Activated CD4-positive, alpha-beta T cell treated with anti-CD3 and anti-CD28 coated beads, Interleukin-2, amount 50 U/mL, for 48 hours (primary cell): ENCODE measurements at regions not wholly inside any gene's neighbourhood (a gene's known extent, or its start where the extent isn't known, plus 50 kb on each side); places are given as distances from the start of the nearest gene placed in this dataset.

Experiments
- DNase-seq, 2 experiments: peaks; one replicate each; pipeline ENCODE4 v3.0.0-alpha.2; 2020

DNA sequence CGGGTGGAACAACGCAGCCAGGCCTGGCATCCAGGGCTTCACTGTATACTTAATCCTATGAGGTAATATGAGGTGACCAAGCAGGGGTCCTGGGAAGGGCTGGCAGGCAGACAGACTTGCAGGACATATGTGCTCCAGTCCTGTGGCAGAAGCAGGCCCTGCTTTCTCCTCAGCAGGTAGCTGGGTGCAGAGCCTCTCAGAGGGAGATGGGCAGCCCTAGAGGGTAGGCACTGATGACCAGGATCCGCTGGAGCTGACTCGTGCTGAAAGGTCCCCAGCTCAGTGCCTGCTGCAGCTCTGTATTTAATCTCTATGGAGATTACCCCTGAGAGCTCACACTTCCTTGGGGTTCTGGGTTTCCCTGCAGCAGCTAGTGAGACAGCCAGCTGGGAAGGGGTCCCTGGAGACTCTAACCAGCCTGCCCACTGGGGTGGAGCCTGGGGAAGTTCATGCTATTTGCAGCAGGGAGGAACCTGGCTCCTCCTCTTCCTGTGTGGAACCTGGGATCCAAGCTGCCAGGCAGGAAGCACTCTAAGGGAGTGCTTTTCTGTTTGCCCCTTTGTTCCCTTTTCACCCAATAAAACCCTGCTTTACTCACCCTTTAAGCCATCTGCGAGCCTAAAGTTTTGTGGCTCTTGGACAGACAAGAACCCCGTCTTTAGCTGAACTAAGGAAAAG, 339.2 kb downstream of the DCAF12L2 start:
- DNase-seq: no peak

DNA sequence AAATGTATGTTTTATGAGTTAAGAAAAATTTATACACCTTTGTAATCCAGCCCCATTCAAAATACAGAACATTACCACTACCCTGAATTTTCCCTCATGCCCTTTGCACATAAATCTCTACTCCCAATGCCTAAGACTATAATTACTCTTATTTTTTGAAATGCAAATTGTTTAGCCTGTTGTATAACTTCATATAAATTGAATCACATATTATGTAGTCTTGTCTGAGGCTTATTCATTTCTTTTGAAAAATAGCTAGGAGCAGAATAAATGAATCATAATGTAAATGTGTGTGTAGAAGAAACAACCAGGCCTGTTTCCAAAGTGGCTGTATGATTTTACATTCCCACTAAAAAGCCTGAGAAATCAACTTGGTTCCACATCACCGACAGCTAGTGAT, 319.8 kb downstream of the DCAF12L2 start:
- no peak for DNase-seq

DNA sequence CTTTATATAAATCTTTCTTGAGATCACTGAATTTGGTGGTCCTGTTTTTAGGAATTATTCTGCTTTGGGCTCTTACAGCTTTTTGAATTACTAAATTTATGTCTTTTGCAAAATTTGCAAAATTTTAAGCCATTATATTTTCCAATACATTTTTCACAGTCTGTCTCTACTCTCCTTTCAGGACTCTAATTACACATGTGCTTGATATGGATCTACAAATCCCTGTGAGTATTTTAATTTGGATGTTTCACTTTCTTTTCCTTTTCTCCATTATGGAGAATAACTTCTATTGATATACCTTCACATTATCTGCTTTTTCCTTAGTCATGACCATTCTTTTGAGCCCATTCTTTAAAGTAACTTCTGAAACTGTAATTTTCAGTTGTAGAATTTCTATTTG, 315.4 kb downstream of the DCAF12L2 start:
- DNase-seq: no peak

DNA sequence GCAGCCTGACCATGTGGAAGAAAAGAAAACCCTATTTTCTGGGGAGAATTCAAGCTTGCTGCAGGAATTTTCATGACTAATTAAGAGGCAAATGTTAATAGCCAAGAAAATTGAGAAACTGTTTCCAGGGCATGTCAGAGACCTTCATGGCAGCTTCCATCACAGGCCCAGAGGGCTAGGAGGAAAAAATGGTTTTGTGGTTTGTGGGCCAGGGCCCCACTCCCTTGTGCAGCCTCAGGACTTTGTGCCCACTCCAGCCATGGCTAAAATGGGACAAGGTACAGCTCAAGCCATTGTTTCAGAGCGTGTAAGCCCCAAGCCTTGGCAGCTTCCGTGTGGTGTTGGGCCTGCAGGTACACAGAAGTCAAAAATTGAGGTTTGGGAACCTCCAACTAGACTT, 282.9 kb downstream of the DCAF12L2 start:
- DNase-seq: no peak

DNA sequence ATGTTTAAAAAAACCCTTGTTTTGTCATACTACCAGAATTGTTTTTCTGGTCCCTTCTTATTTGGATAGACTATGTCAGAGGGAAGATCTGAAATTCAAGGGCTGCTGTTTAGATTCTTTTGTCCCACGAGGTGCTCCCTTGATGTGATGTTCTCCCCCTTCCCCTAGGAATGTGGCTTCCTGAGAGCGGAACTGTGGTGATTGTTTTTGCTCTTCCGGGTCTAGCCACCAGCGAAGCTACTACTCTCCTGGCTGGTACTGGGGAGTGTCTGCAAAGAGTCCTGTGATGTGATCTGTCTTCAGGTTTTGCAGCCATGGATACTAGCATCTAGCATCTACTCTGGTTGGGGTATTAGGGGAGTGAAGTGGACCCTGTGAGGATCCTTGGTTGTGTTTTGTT, 271.1 kb downstream of the DCAF12L2 start:
- no peak for DNase-seq

DNA sequence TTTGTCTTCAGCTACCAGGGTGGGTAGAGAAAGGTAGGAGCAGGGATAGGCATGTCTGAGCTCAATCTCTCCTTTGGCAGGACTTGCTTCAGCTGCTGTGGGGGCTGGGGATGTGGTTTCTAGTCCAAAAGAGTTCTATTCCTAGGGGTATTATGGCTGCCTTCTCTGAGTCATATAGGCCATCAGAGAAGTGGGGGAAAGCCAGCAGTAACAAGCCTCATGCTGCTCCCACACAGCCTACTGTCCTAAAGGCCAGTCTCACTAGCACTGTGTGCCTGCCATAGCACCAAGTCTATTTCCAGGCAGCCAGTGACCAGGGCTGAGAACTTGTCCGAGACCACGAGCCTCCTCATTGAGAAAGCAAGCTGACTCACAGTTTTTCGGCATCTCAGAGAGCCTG, 270.6 kb downstream of the DCAF12L2 start:
- no peak for DNase-seq

DNA sequence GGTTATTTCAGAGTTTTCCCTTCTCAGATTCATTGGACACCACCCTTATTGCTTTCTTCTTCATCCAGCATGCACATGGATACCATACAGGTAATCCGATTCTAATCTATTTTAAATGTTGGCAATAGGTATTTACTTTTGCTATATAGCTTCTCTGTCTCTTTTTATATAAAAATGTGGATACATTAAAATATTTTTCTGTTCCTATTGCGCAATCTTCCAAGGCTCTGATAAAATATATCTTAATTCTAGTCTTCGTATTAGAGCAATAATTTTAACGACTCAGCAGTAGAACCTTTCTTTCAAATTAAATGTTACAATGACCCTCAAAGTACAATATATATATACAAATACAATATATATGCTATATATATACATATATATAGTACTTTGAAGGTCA, 239.8 kb downstream of the DCAF12L2 start:
- no peak for DNase-seq

DNA sequence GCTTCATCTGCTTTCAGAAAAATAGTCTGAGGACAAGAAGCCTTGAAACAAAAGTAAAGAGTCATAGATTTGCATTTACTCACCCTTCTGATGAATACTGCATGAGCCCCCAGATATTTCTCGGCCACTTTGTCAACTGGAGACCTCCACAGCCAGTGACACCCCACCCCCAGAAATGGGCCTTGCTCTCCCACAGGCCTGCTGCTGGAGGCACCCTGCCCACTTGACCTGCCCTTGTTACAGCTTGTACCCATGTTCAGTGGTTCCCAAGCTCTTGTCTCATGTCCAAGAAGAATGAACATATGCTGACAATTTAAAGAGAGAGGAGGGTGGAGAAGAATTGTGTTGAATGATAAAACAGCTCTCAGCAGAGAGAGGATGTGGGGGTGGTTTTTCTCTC, 225.1 kb downstream of the DCAF12L2 start:
- no peak for DNase-seq

DNA sequence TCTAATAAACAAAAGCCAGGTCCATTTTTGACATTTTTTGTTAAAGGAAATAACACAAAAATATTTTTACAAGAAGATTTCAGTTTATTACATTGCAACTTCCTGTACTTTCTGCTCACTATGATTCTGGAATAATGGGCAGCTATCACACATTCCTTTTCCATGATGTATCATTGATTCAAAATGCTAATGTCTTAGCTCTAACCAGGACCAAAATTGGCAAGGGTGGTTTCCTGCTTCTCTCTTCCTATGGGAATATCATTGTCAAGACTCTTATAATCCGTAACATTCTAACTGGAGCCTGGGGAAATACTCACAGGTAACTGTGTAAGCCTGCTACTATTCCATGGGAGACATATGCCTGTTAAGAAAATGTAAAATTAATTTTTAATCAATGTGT, 218.6 kb downstream of the DCAF12L2 start:
- no peak for DNase-seq

DNA sequence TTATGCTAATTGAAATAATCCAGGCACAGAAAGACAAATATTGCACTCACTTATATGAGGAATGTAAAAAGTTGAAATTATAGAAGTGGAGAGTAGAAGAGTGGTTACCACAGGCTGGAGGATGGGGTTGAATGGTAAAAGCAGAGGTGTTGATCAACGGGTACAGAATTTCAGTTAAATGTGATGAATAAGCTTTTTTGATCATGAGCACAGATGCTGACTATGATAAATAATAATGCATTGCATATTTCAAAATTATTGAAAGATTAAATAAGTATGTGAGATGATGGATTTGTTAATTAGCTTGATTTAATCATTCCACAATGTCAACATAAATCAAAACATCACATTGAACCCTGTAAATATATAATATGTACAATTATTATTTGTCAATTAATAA, 213.1 kb downstream of the DCAF12L2 start:
- no peak for DNase-seq

DNA sequence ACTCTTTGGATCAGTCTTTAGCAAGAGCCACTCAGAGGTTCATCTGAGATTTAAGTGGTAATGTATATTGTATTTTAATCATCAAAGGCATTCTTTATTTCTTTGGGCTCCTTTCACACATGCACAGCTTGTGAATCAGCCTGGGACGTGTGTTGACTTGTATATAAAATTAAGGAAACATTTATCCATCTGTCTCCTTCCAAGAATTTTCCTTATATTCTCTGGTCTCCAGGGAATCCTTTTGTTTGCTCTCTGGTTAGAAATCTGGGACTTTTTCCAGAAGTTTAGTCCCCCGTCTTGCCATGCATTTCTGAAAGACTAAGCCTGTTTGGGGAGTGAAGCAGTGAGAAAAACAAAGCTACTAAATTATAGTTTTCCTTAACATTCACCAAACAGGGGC, 212.3 kb downstream of the DCAF12L2 start:
- no peak for DNase-seq

DNA sequence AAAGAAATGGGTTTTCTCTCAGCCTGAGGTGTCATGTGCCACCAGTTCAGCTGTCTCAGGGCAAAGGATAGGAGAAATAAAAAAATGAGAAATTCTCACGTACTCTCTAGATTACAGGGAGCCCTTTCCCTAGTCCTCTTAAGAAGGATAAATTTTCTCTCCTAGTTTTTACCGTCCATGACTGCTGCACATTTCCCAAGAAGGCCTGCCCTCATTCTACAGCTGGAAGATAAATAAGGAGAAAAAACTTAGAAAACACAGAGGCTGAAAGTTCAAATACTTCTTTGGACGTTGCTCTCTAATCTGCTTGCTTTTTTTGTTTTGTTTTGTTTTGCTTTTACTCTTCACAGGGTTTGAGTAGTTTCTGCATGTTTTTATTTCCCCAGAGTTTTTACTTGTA, 211.9 kb downstream of the DCAF12L2 start:
- no peak for DNase-seq

DNA sequence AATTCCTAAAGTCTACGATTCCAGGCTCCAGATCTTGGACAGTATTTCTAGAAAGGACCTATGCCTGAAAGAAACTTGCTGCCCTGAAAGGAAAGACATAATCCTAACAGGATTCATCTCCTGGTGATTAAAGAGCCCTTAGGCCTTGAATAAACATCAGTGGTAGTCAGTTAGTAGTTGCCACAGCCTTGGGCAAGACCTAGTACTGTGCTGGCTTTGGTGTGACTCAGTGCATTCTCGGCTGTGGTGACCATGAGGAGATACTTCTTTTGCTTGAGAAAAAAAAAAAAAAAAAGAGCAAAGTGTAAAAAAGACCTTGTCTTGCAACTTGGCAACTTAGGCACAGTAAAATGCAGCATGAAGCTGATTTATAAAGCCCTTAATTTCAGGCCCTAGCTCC, 188.2 kb downstream of the DCAF12L2 start:
- no peak for DNase-seq

DNA sequence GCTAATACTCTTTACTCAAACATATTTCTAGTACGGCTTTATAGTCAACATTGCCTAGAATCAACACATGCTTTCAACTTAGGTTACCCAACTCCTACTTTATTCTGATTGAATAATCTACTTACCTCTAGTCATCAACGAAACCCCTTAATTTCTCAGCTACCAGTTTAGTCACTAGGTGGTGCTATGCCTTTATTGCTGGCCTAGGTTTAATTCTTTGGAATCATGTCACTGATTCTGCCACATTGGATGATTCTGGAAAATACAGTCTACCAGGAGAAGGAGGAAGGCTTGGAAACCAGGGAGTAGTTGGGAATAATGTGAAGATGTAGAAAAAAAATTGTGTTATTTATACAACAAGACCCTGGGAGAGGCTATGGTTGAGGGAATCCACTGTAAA, 167.7 kb downstream of the DCAF12L2 start:
- DNase-seq: no peak

DNA sequence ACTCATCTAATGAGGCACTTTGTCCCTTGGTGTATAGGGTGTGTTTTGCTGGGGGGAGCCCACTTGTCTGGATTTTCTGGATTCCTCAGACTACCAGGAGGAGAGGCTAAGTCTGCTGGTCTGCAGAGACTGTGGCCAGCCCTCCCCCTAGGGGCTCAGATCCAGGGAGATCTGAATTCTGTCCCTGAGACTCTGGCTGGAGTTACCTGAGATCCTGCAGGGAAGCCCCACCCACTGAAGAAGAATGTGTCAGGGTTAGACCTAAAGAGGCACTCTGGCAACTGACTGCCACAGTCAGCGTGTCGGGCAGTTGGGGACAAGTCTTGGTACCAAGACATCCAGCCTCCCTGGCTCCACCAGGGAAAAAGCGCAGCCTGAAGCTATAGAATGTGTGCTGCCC, 138.9 kb downstream of the DCAF12L2 start:
- no peak for DNase-seq

DNA sequence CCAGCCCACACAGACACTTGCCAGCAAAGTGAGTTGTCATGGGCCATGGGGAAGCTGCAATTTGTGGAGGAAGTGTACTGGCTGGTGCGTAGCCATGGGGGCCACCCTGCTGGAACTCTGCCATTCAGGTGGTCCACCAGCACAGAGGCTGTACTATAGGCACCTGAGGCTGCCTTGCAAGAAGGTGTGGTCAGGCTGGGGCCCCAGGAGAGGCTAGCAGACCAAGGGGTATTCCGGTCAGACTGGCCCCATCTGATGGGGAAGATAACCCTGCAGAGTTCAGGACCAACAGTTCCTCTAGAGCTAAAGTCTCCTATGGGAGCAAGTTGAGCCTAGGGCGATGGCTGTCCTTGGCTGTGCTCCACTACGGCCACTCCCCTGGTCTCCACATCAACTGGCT, 136.1 kb downstream of the DCAF12L2 start:
- no peak for DNase-seq

DNA sequence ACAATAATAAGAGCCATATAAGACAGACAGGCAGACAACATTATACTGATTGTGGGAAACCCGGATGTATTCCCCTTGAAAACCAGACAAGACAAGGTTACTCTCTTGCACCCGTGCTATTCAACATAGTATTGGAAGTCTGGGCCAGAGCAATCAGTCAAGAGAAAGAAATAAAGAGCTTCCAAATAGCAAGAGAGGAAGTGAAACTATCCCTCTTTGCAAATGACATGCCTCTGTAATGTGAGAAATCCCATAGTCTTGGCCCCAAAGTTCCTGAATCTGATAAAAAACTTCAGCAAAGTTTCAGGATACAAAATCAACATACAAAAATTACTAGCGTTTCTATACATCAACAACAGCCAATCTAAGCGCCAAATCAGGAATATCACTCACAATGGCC, 102.1 kb downstream of the DCAF12L2 start:
- no peak for DNase-seq

DNA sequence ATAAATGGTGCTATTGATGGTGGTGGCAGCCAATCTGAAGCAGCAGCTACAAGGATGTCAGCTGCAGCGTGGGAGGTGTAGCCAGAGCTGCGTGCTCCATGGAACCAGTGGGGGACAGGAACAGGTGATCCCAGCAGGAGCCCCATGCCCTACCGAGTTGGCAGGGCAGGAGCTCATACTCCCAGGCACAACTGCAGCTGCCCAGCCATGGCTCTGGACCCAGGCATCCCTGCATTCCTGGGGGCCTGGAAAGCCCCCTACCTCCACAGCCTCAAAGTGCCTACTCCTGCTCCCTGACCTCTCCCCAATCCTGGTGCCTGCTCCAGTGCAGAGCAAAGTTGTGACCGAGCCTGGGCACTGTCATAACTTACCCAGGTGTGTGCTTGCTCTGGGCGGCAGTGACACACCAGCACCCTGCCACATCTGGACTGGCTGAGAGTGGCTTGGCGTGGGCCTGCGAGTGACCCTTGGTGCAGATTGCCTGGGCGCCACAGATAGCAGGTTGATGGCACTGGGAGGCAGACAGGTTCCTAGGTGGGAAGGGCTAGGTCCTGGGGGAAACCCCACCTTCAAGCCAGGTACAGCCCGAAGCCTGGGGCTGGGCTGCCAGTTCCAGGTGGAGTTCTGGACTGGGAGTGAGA, 101.1 kb downstream of the DCAF12L2 start:
- DNase-seq: no peak

DNA sequence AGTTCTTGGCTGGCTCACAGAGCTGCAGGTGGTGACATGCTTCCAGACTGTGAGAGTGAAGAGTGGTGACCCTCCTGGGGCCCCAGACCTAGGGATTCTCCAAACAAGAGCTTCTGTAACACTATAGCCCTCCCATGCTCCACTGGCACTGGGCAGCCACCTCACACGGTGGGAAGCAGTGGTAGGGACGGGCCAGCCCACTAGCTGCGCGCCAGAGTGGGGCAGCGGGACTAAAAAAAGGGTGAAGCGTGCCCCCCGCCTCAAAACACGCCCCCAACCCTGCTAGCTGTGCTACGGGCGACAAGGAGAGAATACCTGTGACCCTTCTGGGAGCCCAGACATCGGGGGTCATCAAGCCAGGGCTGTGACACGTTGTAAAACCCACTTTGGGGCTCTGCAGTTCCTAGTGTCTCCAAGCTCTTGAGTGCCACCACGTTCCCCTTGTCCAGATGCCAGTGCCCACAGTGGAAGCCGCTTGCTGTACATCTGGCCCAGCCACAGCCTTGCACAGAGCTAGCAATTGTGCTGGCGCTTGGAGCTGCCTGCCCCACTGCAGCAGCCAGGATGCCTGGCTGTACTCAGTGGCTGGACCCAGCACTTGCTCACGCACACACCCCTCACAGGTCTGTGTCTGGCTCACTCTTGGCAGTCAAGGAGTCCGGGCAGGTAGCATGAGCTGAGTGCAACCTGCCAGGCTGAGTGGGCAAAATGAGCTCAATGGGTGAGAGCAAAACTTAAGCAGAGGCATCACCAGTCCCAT, 100.0 kb downstream of the DCAF12L2 start:
- no peak for DNase-seq
